ENCODE measurements at regions not wholly inside any gene's neighbourhood (a gene's known extent, or its start where the extent isn't known, plus 50 kb on each side); places are given as distances from the start of the nearest gene placed in this dataset.
A peak's percentile ranks its signal among the peaks of the same experiment; 100 is the strongest.

- TF ChIP-seq MAX (IDR thresholded peaks at IDR 0.05) (no peak), KDM1A (IDR thresholded peaks at IDR 0.05; ENCODE audit: borderline replicate concordance, low read length) (no peak), POU5F1 (IDR thresholded peaks at IDR 0.05; ENCODE audit: low read depth, low read length) (no peak), CHD1 (IDR thresholded peaks at IDR 0.05; ENCODE audit: low read depth, low read length) (no peak), JUN (IDR thresholded peaks at IDR 0.05; ENCODE audit: low read depth, low read length) (peak; percentile 95), CBX5 (IDR thresholded peaks at IDR 0.05; ENCODE audit: low read depth, low read length) (no peak), YY1 (IDR thresholded peaks at IDR 0.05; ENCODE audit: low read depth, low read length) (no peak), CHD2 (IDR thresholded peaks at IDR 0.05; ENCODE audit: low read length) (no peak), SIRT6 (IDR thresholded peaks at IDR 0.05; ENCODE audit: low read length) (no peak), RXRA (IDR thresholded peaks at IDR 0.05; ENCODE audit: insufficient read depth, low read depth, low read length) (no peak), ASH2L (IDR thresholded peaks at IDR 0.05; ENCODE audit: low read length) (no peak), RFX5 (IDR thresholded peaks at IDR 0.05; ENCODE audit: borderline replicate concordance, low read depth, low read length) (no peak), KDM4A (IDR thresholded peaks at IDR 0.05; ENCODE audit: low read depth, low read length, severe bottlenecking) (no peak), CEBPB (IDR thresholded peaks at IDR 0.05; ENCODE audit: low read depth, low read length) (no peak), BACH1 (IDR thresholded peaks at IDR 0.05; ENCODE audit: low read length) (no peak), TEAD4 (IDR thresholded peaks at IDR 0.05; ENCODE audit: low read depth, low read length) (peak; percentile 97), SP4 (IDR thresholded peaks at IDR 0.05; ENCODE audit: low read length) (no peak), ATF2 (IDR thresholded peaks at IDR 0.05; ENCODE audit: low read length) (peak; percentile 32; the same call in 1 of the 2 replicates), E2F6 (IDR thresholded peaks at IDR 0.05) (no peak), TAF7 (optimal IDR thresholded peaks at IDR 0.05; ENCODE audit: borderline replicate concordance, low read depth, low read length) (no peak), MAFK (IDR thresholded peaks at IDR 0.05; ENCODE audit: low read depth, low read length) (no peak)
Measured at GRCh38 chr5:57698802-57699201, 216.2 kb upstream of the ACTBL2 start (continued).

All from H1 (cell line).